Activated CD8-positive, alpha-beta memory T cell treated with anti-CD3 and anti-CD28 coated beads, Interleukin-2, amount 10 ng/mL, durations not matched to agents 7 days and 5 days (primary cell): ENCODE measurements at regions not wholly inside any gene's neighbourhood (a gene's known extent, or its start where the extent isn't known, plus 50 kb on each side); places are given as distances from the start of the nearest gene placed in this dataset.

Experiments
- ATAC-seq: fragments of 150-1000 bp; cut with Tn5 transposase; one replicate; pipeline ENCODE4 v1.10.0; 2021; ENCODE audit warnings: moderate library complexity
- CTCF ChIA-PET: fragments of 350-600 bp; sonication (Branson Sonifier 250); formaldehyde crosslinking; loops from one replicate; lab custom pipeline; 2021; ENCODE audit warnings: antibody characterized with exemption; lab: Charles Lee
- DNase-seq: peaks from one replicate; pipeline ENCODE4 v3.0.0-alpha.2; 2020
- H3K27ac Mint-ChIP-seq: one replicate; pipeline ENCODE4 v1.8.0; 2021; ENCODE audit warnings: mild to moderate bottlenecking, mixed read lengths
- H3K27me3 Mint-ChIP-seq: one replicate; pipeline ENCODE4 v1.8.0; 2021; ENCODE audit warnings: mixed read lengths
- H3K36me3 Mint-ChIP-seq: one replicate; pipeline ENCODE4 v1.8.0; 2021; ENCODE audit warnings: mild to moderate bottlenecking, mixed read lengths
- H3K4me1 Mint-ChIP-seq: one replicate; pipeline ENCODE4 v1.8.0; 2021; ENCODE audit warnings: mixed read lengths
- H3K4me3 Mint-ChIP-seq: one replicate; pipeline ENCODE4 v1.8.0; 2021; ENCODE audit warnings: mild to moderate bottlenecking, moderate library complexity, mixed read lengths
- H3K9me3 Mint-ChIP-seq: one replicate; pipeline ENCODE4 v1.8.0; 2022; ENCODE audit warnings: low read depth, mixed read lengths

DNA sequence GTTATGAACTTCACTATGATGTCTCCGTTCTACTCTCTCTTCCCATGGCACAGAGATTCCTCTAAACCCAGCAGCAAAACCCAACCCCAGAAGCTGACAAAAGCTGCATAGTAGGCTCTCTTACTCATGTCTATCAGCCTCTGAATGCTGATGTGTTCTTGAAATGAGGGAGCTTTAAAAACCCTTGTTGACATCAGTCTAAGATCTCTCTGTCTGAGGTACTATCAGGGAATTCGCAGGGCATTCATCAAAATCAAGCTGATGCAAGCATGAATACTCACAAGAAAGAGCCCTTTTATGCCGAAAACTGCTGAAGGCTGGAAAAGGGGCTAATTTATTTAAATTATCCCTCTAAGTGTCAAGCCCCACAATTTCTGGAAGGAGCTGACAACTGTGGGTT lies 710.6 kb upstream of the FANCL start:
- ATAC-seq (no peak), DNase-seq (no peak)
- CTCF ChIA-PET, result no interaction called here
- Mint-ChIP-seq H3K36me3 (no peaks in the 10 kb centered on the region), H3K27me3 (no peaks in the 10 kb centered on the region), H3K27ac (no peak overlapping the region), H3K4me1 (no peaks in the 10 kb centered on the region), H3K4me3 (no peak overlapping the region), H3K9me3 (no peaks in the 10 kb centered on the region)

DNA sequence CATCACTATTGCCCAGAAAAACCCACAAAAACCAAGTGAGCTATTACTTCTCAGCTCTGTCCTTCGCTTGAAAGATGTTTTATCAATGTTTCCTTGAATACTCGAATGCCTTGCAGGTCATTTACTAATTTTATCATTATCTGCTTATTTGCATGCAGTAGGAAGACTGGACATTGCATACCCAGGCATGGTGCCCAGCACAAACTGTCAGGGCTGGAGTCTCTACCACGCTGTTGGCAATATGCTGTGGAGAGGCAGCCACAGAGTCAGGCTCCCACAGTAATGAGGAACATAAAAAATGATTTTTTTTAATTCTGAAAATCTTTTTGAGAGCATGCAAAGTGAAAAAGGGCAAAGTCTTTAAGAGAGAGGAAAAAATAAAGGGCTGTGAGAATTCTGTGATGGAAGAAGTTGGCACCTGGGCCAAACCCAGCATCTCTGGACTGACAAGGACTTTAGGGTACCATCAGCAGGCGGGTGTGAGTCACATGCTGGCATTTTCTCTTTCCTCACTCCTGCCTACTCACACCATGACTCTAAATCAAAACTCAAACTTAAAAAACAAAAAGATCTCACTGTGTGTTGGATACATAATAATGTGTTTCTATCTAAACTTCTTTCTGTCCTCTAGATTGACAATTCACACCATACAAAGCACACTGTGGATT lies 709.8 kb upstream of the FANCL start:
- DNase-seq (no peak), ATAC-seq (no peak)
- no peaks in the 10 kb centered on the region for H3K27me3 Mint-ChIP-seq
- no peaks in the 10 kb centered on the region for H3K36me3 Mint-ChIP-seq
- no peaks in the 10 kb centered on the region for H3K9me3 Mint-ChIP-seq
- CTCF ChIA-PET, result no interaction called here
- H3K4me1 Mint-ChIP-seq, result no peaks in the 10 kb centered on the region
- H3K27ac Mint-ChIP-seq, result no peak overlapping the region
- H3K4me3 Mint-ChIP-seq, result no peak overlapping the region

DNA sequence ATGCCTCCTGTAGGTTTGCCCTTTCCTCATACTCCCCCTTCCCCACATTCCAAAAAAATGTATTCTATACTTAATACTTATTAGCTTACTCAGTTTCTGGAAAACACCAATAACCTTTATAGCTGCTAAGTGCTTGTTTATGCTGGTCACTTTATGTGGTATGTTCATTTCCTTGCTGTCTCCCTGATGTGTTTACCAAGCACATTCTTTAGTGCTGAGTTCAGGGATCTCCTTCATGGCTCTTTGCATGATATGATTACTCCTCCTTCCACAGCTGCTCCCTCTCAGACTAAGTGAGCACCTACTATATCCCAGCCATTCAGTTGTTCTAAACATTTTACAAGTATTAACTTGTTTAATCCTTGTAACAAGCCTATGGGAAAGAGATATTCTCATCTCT lies 698.3 kb upstream of the FANCL start:
- no peaks in the 10 kb centered on the region for H3K4me1 Mint-ChIP-seq
- H3K9me3 Mint-ChIP-seq, result no peaks in the 10 kb centered on the region
- no peaks in the 10 kb centered on the region for H3K36me3 Mint-ChIP-seq
- H3K27me3 Mint-ChIP-seq, result no peaks in the 10 kb centered on the region
- H3K4me3 Mint-ChIP-seq, result no peak overlapping the region
- CTCF ChIA-PET, result no interaction called here
- no peak for DNase-seq
- no peak overlapping the region for H3K27ac Mint-ChIP-seq
- ATAC-seq, result no peak

DNA sequence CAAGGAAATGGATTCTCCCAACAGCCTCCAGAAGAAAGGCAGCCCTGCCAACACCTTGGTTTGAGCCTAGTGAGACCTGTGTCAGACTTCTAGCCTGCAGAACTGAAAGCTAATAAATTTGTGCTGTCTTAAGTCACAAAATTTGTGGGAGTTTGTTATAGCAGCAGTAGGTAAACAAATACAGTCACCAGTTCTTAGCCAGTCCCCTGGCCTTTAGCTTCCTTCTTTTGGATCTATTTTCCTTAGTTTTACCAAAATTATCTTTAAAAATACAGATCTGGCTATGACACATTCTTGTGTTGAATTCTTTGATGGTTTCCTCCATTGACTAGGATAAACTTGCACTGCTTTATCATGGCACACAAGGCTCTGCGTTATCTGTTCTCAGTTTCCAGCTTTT lies 697.9 kb upstream of the FANCL start:
- no peak overlapping the region for H3K4me3 Mint-ChIP-seq
- H3K27ac Mint-ChIP-seq, result no peak overlapping the region
- no peaks in the 10 kb centered on the region for H3K36me3 Mint-ChIP-seq
- ATAC-seq (no peak), DNase-seq (no peak)
- no peaks in the 10 kb centered on the region for H3K27me3 Mint-ChIP-seq
- H3K9me3 Mint-ChIP-seq, result no peaks in the 10 kb centered on the region
- CTCF ChIA-PET, result no interaction called here
- no peaks in the 10 kb centered on the region for H3K4me1 Mint-ChIP-seq

DNA sequence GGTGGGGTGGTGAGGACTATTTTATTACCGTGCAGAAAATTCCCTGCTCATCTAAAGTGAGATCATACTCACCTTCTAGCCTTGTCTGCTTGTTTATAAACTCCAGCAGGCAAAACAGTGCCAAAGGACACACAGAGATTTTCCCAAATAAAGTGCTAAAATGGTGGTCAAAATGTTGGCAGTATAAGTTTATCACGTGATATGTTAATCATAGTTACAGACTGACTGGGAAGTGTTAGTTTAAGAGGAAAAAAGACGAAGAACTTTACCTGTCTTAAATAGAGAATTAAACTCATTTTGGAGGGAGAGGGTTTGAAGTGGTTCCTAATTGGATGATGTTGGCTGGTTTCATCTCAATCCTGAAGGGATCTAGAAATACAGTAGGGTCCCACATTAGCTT lies 691.7 kb upstream of the FANCL start:
- no peak overlapping the region for H3K4me3 Mint-ChIP-seq
- no peaks in the 10 kb centered on the region for H3K4me1 Mint-ChIP-seq
- no peaks in the 10 kb centered on the region for H3K36me3 Mint-ChIP-seq
- H3K9me3 Mint-ChIP-seq, result no peaks in the 10 kb centered on the region
- no peak for DNase-seq
- no peak overlapping the region for H3K27ac Mint-ChIP-seq
- no peak for ATAC-seq
- H3K27me3 Mint-ChIP-seq, result no peaks in the 10 kb centered on the region
- CTCF ChIA-PET, result no interaction called here

DNA sequence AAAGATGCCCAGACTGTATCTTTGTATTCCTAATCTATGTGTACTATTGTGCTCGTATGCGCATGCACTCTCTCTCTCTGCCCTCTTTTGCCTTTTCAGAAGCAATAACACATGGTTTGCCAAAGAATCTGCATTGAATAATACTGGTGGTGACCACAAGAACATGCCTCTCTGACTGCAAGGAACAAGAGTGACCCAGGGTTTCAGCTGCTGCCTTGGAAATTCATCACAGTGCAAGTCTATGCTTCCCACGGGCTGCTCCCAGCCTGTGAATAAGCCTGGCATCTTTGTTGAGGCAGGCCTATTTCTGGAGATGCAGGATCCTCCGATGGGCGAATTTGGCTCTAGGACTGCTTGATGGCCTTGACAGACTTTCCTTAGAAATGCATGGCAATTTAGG lies 689.4 kb upstream of the FANCL start:
- CTCF ChIA-PET, result no interaction called here
- no peak overlapping the region for H3K4me3 Mint-ChIP-seq
- no peaks in the 10 kb centered on the region for H3K4me1 Mint-ChIP-seq
- ATAC-seq, result no peak
- no peaks in the 10 kb centered on the region for H3K27me3 Mint-ChIP-seq
- H3K27ac Mint-ChIP-seq, result no peak overlapping the region
- no peaks in the 10 kb centered on the region for H3K9me3 Mint-ChIP-seq
- DNase-seq, result no peak
- H3K36me3 Mint-ChIP-seq, result no peaks in the 10 kb centered on the region

DNA sequence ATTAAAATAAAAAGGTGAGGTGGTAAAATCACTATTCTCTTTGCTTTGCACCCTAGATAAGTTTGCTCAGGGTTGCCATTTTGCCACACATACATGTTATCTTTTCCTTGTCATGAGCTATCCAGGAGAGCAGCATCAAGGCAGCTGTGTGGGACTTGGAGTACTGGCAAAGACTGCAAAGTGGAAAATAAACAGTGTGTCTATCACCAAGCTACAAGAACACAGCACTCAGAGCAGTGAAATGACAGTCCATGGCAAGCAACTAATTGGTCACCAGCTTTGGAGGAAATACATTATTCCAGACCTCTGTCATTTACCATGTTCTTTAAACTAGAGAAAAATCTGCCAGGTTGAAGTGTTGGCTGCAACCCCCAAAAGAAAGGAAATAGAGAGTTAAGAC lies 687.8 kb upstream of the FANCL start:
- CTCF ChIA-PET, result no interaction called here
- H3K36me3 Mint-ChIP-seq, result no peaks in the 10 kb centered on the region
- H3K27ac Mint-ChIP-seq, result no peak overlapping the region
- no peak for DNase-seq
- H3K4me1 Mint-ChIP-seq, result no peaks in the 10 kb centered on the region
- no peak for ATAC-seq
- H3K9me3 Mint-ChIP-seq, result peaks cover 2% of the 10 kb centered on the region
- H3K27me3 Mint-ChIP-seq, result no peaks in the 10 kb centered on the region
- H3K4me3 Mint-ChIP-seq, result no peak overlapping the region

DNA sequence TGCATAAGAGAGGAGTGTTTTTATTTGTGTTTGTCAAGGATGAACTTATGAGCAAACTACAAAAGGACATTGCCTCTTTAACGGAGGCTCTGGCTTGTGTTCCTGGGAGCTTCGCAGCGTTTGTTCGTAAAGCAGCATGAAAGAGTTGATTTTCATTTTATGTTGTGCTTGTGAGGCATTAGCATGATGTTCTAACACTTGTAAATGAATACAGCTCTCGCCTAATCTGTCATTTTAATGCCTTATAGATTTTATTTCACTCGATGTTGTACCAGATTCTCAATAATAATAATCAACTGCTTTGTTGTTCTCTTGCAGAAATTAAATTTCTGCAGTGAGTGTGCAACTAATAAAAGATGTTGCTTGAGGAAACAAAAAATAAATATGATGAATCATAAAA lies 687.3 kb upstream of the FANCL start:
- peaks cover 2% of the 10 kb centered on the region for H3K9me3 Mint-ChIP-seq
- no peaks in the 10 kb centered on the region for H3K27me3 Mint-ChIP-seq
- no peaks in the 10 kb centered on the region for H3K36me3 Mint-ChIP-seq
- H3K27ac Mint-ChIP-seq, result no peak overlapping the region
- DNase-seq (no peak), ATAC-seq (no peak)
- H3K4me1 Mint-ChIP-seq, result no peaks in the 10 kb centered on the region
- H3K4me3 Mint-ChIP-seq, result no peak overlapping the region
- CTCF ChIA-PET, result no interaction called here

DNA sequence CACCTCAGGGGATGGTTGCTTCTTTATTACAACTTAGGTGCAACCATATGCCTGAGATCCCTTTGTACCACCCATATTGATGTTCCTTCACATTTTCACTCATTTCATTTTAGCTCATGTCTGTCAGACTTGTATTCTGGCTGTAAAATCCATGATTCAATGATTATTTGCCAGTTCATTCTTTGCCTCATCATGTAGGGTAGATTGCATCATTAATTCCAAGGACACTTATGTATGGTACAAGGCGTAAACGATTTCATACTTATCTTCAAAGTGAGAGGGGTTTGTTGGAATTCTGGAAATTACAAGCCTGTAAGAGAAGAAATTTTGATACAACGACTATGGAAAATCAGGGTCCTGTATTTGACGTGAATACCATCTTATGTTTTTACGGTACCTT lies 685.0 kb upstream of the FANCL start:
- ATAC-seq (no peak), DNase-seq (no peak)
- Mint-ChIP-seq H3K4me3 (no peak overlapping the region), H3K27ac (no peak overlapping the region), H3K27me3 (no peaks in the 10 kb centered on the region), H3K36me3 (no peaks in the 10 kb centered on the region), H3K4me1 (no peaks in the 10 kb centered on the region), H3K9me3 (peaks cover 2% of the 10 kb centered on the region)
- CTCF ChIA-PET, result no interaction called here

DNA sequence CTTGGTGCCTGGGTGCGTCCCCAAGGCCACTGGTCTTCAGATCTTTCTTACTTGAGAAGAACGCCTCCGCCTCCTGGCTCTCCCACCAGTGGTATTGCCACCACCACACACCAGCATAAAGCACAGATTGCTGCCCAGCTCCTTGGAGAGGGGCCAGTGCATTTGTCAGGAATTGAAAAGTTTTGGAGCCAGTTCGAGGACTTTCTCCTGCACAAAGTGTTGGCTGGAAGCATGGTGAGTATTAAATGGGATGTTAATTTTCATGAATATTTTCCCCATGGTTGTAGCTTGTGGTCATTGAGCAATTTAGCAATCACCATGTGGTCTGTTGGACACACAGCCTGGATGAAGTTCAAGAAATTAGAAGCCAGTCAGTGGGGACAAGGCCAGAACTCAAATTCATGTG lies 684.6 kb upstream of the FANCL start:
- DNase-seq (no peak), ATAC-seq (no peak)
- H3K9me3 Mint-ChIP-seq, result peaks cover 2% of the 10 kb centered on the region
- H3K4me3 Mint-ChIP-seq, result no peak overlapping the region
- no peaks in the 10 kb centered on the region for H3K4me1 Mint-ChIP-seq
- CTCF ChIA-PET, result interaction anchor here (0.7 kb wide), 1 partner anchor 447 kb away, joined by 3 read pairs; no protein-coding TSS in a partner anchor
- no peaks in the 10 kb centered on the region for H3K36me3 Mint-ChIP-seq
- H3K27me3 Mint-ChIP-seq, result no peaks in the 10 kb centered on the region
- H3K27ac Mint-ChIP-seq, result no peak overlapping the region

DNA sequence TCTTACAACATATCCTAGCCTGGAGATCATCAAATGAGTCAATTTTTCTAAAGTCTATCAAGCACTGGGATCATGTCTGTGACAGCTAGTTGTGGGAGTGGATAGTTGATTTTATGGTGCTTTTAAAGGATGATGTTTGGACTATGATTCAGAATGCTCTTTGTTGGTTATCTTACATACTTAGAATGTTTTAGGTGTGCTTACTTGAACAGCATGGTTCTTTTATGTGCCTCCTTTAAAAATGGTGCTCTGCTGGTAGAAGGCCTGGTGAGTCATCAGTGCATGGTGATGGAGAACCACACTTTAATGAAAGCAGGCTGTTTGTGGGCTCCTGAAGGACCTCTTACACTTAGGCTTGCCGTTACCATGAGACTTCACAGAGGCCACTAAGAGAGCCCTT lies 682.7 kb upstream of the FANCL start:
- no peak overlapping the region for H3K4me3 Mint-ChIP-seq
- CTCF ChIA-PET, result no interaction called here
- peaks cover 2% of the 10 kb centered on the region for H3K9me3 Mint-ChIP-seq
- H3K4me1 Mint-ChIP-seq, result no peaks in the 10 kb centered on the region
- no peak for ATAC-seq
- H3K36me3 Mint-ChIP-seq, result no peaks in the 10 kb centered on the region
- no peaks in the 10 kb centered on the region for H3K27me3 Mint-ChIP-seq
- DNase-seq, result no peak
- H3K27ac Mint-ChIP-seq, result no peak overlapping the region

DNA sequence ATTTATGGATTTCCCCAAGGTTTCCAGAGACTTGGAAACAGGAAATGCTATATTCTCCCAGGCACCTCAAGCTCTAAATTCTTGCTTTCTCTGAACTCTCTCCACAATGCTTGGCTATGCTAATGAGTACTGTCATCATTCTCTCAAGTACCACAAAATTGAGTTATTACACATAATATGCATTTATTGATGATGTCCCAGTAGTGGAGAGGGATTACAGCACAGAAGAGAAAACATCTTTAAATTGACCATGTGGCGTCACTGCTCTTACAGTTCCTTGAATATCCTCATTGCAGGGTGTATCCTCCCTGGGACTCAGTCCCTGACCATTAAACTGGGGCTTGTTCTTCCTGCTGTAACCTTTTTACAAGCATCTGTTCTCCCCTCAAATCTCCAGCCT lies 681.1 kb upstream of the FANCL start:
- no peaks in the 10 kb centered on the region for H3K4me1 Mint-ChIP-seq
- H3K9me3 Mint-ChIP-seq, result peaks cover 2% of the 10 kb centered on the region
- CTCF ChIA-PET, result no interaction called here
- H3K36me3 Mint-ChIP-seq, result no peaks in the 10 kb centered on the region
- ATAC-seq (no peak), DNase-seq (no peak)
- no peak overlapping the region for H3K27ac Mint-ChIP-seq
- no peaks in the 10 kb centered on the region for H3K27me3 Mint-ChIP-seq
- no peak overlapping the region for H3K4me3 Mint-ChIP-seq

DNA sequence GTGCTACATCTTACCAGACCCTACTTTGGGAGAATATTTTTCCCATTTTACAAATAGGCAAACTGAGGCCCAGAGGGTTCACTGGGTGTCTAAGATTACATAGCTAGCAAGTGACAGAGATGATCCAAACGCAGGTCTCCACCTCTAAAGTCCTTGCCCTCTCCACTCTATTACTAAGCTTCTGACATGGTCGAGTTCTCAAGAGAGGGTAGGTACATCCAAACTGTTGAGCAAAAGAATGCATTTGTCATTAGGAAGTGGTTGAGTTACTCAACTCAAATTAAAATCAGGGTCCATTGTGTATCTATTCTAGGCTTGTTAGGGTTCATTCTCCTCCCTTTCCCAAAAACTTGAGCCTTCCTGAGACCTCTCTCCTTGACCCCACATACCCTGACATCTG lies 680.6 kb upstream of the FANCL start:
- no peak for ATAC-seq
- CTCF ChIA-PET, result no interaction called here
- no peak for DNase-seq
- H3K36me3 Mint-ChIP-seq, result no peaks in the 10 kb centered on the region
- H3K9me3 Mint-ChIP-seq, result peaks cover 2% of the 10 kb centered on the region
- H3K4me3 Mint-ChIP-seq, result no peak overlapping the region
- no peaks in the 10 kb centered on the region for H3K27me3 Mint-ChIP-seq
- H3K4me1 Mint-ChIP-seq, result no peaks in the 10 kb centered on the region
- H3K27ac Mint-ChIP-seq, result no peak overlapping the region

DNA sequence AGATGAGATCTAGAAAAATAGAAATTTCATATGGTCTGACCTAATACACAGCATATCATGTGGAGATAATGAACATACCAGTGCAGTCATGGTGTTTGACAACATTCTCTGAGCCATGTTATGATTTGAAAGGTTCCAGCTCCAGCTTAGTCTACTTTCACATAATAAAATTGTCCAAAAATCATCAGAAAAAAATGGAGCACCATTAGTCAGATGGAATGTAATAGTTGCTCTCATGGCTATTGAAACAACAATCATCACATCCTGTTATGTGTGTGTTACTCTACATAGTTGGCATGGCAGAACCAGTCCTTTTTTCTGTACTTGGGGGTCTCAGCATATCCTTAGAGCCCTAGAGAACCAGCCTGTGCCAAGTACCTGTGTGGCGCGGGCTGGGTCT lies 678.9 kb upstream of the FANCL start:
- ATAC-seq (no peak), DNase-seq (no peak)
- Mint-ChIP-seq H3K9me3 (peaks cover 2% of the 10 kb centered on the region), H3K4me1 (no peaks in the 10 kb centered on the region), H3K4me3 (no peak overlapping the region), H3K27me3 (no peaks in the 10 kb centered on the region), H3K27ac (no peak overlapping the region), H3K36me3 (no peaks in the 10 kb centered on the region)
- CTCF ChIA-PET, result no interaction called here

DNA sequence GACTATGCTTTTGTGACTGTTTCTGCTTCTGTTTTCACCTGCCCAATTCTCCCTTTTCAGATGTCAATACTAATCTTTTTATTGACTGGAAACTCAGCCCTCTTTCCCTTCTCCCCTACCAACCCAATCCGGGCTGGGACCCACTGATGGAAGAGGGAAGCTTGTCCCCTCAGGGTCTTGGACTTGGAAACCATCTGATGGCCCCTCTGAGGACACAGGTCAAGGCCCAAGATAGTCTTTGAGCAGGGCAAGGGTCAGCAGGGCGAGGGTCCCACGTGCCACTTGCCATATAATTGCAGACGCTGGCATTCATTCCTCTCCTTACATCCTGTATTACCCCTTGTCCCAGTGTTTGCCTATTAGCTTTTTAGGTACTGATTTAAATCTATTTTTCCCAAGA lies 678.2 kb upstream of the FANCL start:
- Mint-ChIP-seq H3K27me3 (no peaks in the 10 kb centered on the region), H3K9me3 (no peaks in the 10 kb centered on the region), H3K36me3 (no peaks in the 10 kb centered on the region), H3K27ac (no peak overlapping the region), H3K4me3 (no peak overlapping the region), H3K4me1 (no peaks in the 10 kb centered on the region)
- CTCF ChIA-PET, result no interaction called here
- ATAC-seq (no peak), DNase-seq (no peak)
